DMS53 treated with DMSO at 0.1 percent for 48 hours (cell line): ENCODE measurements at regions not wholly inside any gene's neighbourhood (a gene's known extent, or its start where the extent isn't known, plus 50 kb on each side); places are given as distances from the start of the nearest gene placed in this dataset.
"Not testable (repeated sequence)": the region's sequence is repeated elsewhere in the genome, so short reads cannot be mapped to it uniquely, and the experiment has no call there.

Experiments used
- DNase-seq: peaks from one replicate; lab custom pipeline; 2025; ENCODE audit not compliant: unreplicated experiment; lab: John Stamatoyannopoulos, UW

DNA sequence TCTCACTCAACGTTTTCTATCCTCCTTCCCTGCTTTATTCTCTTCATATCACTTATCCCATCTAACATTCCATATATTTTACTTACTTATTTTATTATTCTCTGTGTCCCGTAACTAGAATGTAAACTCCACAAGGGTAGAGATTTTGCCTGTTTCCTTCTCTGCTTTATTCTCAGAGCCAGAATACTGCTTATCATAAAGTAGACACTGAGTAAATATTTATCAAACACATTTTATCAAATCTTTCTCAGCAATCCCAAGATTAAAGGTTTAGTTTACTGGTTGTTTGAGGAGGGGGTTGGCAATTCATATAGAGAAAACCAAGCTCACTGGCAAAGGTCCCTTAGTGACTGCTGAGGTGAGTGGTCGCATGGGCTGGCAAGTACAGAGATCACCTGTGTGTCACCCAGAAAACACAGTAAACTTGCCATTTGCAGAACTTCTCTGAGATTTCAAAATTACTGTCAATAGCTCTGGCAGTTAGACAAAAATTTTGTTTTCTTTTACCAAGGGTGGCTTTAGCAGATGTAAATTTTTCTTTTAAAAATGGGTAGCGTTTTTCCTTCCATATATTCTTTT lies 662.4 kb downstream of the UTRN start:
- DNase-seq, result no peak

DNA sequence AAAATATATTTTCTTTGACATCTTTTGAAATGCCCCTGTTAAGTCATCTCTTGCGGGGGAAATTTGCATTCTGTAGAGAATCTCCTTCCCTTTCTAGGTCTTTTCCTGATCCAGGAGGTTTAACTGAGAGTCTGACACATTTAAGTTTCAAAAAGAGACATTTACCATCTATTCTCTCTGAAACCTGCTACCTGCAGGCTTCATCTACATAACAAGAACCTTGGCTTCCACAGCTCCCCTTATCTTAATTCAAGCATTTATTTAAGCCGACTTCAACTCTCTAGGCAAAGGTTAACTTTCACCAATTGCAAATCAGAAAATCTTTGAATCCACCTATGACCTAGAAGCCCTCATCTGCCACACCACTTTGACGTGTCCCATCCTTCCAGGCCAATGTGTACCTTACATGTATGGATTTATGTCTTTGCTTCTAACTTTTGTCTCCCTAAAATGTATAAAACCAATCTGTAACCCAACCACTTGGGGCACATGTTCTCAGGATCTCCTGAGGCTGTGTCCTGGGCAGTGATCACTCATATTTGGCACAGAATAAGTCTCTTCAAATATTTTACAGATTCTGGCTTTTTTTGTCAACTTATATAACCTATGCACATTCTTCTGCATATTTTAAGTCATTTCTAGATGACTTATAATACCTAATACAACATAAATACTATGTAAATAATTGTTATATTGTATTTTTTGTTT lies 666.7 kb downstream of the UTRN start:
- no peak for DNase-seq

DNA sequence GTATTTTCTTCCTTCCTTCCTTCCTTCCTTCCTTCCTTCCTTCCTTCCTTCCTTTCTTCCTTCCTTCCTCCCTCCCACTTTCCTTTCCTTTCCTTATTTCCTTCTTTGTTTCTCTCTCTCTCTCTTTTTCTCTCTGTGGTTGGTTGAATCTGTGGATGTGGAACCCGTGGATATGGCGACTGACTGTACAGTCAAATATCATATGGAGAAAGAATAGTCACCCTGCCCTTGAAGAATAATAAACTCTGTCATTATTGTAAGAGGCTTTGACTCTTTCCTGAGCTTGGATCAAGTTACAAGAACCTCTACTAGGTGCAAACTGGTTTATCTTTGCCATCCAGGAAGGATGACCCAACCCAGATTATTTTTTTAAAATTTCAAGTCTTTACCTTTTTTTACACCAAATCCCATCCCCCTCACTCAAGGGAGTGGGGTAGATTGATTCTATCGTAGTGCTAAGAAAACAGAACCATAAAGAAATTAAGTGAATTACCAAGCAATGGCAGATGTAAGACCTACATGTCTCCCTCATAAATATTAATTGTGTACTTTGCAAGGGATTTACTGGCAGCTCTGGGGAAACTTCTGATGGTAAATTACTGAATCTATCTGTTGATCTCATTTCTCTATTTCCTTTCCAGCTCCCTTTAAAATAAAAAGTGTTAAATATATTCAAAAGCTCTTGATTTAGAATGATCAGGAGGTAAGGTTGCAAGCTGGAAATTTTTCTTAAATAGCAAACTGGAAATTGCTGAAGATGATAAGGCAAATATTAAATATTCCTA lies 667.5 kb downstream of the UTRN start:
- no peak for DNase-seq

DNA sequence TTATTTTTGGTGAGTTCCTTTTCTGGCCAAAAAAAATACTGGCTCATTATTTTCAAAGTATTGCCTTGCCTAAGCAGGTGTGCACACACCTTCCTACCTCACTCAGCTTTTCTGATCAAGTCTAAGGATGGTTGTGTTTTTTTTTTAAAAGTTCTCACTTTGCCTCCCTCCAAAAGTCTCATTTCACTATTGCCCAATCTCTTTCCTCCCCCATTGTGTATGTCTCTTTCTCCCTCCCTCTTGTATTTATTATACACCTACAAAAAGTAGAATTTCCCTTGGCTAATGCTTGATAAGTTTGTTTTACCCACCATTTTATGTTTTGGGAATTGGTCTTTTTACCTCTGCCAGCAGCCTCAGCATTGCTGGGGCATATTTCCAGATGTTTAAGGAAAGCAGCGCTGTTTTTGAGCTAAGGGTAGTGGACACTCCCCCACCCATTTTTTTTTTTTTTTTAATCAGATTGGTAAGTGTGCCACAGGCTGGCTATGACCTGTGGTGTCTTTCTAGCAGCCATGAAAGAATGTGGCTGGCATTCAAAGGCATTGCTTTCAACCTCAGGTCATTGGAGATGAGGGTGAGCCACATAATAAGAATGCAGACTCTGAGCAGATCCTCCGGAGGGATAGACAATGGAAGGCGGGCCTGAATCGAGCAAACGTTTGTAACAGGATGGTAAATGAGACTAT lies 668.6 kb downstream of the UTRN start:
- DNase-seq, result no peak

DNA sequence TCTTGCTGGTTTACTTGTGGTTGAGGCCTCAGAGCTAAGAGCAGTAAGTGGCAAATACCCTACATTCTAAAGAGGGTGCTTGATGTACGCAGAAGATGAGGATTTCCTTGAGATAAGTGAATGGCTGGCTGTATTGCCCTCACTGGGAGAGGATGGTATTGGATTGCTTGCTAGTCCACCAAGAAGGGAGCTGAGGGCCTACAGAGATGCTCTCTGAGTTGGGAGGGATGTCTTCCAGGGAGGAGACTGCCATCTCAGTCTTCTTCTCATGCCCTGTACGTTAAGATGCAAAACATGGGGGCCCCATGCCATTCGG lies 669.1 kb downstream of the UTRN start:
- DNase-seq, result no peak

DNA sequence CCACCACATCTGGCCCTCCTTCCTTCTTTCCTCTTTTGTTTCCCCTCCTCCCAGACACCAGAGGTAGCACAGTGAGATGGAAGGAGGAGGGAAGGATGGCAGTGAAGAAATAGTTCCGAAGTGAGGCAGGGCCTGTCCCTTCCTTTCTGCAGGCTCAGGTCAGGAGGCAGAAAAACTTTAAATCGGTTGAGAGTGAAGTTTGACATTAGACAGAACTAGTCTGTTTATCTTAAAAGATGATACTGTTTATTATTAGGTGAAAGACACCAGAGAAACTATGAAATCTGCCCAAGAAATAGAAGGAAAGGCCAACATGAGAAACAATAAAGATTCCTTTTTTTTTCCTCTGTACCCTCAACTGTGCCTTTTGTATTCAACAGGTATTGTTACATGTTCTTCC lies 670.3 kb downstream of the UTRN start:
- DNase-seq, result no peak

DNA sequence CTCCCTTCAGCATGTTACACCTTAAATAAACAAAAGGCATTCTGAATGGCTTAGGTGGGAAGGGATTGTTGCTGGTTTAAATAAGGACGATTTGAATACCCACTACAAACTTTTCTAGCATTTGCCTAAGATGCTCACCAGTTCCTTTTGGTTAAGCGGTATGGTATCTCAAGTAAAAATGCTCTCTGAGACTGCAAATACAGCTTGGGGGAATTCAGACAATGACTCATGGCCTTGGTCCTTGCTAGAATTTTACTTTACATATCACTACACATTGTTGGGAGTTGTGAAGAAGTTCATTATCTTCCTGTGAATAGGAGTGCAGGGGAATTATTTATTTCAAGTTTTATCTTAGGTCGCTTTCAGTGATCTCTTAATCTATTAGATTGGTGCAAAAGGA lies 670.7 kb downstream of the UTRN start:
- DNase-seq, result no peak

DNA sequence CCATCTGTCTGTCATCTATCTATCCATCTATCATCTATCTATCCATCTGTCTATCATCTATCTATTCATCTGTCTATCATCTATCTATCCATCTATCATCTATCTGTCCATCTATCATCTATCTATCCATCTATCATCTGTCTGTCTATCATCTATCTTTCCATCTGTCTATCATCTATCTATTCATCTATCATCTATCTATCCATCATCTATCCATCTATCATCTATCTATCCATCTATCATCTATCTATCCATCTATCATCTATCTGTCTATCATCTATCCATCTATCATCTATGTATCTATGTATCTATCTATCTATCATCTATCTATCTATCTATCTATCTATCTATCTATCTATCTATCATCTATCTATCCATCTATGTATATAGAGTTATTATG lies 671.6 kb downstream of the UTRN start:
- DNase-seq, result not testable (repeated sequence)

DNA sequence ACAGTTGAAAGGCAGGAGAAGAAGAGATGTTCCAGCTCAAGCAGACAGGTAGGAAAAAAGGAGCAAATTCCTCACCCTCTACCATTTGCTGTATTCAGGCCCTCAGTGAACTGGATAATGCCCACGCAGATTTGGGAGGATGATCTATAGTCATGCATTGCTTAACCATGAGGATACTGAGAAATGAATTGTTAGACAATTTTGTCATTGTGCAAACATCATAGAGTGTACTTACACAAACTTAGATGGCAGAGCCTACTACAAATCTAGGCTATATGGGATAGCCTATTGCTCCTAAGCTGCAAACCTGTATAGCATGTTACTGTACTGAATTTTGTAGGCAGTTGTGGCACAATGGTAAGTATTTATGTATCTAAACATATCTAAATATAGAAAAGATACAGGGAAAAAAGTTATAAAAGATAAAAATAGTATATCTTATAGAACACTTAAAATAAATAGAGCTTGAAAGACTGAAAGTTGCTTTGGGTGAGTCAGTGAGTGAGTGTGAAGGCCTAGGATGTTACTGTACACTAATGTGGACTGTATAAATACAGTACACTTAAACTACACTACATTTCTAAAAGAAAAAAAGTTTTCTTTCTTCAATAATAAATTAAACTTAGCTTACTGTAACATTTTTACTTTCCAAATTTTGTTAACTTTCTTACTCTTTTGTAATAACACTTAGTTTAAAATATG lies 672.3 kb downstream of the UTRN start:
- DNase-seq, result no peak

DNA sequence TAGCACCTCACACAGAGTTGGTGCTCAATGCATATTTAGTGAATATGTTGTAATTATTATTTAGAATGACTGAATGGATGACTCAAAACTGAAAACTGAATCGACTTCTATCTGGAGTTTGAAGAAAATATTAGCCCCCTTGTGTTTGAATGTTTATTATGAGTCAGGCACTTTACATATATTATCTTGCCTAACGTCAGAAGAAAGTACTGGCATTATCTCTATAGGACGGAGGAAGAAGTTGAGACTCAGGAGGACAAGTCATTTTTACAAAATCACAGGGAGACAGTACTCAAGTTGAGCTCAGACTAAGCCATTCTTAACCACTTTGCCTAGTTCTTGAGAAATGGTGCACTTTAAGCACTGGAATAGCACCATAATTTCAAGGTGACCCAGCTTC lies 684.0 kb downstream of the UTRN start:
- no peak for DNase-seq

DNA sequence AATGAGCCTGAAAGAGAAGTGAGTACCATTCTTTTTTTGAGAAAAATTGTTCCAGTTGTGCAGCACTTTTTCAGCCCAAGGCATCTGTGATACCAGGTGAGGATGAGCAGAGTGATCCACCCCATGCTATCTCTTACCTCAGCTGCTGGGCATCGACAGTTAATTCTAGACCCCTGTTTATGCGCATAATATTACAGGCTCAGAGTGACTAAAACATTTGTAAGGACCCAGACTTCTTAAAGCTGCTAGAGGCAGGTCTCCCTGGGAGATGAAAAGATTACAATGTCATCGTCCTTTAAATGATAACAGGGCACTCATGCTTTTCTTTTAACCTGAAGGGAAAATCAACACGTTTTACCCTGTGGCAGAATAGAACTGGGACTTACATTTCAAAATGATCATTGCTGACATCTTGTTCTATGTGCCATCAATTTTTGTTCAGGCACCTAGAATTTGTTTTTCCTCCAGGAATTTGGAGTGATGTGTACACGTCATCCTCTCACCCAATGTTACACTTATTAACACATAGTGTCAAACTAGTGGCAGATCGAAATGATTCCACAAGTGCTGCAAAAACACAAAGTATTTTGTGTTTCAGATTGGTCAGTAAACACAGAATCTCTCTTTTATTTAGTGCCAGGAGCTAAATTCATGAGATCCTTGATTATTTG lies 684.6 kb downstream of the UTRN start:
- DNase-seq, result no peak

DNA sequence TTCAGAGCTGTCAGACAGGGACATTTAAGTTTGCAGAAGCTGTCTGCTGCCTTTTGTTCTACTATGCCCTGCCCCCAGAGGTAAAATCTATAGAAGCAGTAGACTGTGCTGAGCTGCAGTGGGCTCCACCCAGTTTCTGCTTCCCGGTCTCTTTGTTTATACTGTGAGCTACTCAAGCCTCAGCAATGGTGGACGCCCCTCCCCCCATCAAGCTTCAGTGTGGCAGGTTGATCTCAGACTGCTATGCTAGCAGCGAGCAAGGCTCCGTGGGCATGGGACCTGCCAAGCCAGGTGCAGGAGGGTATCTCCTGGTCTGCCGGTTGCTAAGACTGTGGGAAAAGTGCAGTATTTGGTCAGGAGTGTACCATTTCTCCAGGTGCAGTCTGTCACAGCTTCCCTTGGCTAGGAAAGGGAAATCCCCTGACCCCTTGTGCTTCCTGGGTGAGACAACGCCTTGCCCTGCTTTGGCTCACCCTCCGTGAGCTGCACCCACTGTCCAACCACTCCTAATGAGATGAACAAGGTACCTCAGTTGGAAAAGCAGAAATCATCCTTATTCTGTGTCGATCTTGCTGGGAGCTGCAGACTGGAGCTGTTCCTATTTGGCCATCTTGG lies 692.2 kb downstream of the UTRN start:
- DNase-seq, result peak; percentile 59

DNA sequence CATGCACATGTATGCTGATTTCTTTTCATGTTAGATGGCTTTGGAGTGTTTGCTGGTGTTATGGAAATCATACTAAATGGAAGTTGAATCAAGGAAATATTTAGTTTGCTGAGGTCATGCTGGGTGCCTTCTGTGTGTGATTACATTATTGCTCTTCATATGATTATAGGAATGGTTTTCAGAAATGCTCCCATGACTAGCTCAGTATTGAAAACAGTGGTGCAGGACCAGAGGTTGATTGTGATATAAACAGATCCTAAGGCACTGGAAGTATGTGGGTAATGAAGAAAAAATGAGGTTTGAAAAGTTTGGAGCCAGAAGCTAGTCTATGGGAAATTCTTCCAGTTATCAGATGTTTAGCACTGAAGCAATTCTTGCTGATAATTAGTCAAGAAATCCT lies 693.1 kb downstream of the UTRN start:
- no peak for DNase-seq

DNA sequence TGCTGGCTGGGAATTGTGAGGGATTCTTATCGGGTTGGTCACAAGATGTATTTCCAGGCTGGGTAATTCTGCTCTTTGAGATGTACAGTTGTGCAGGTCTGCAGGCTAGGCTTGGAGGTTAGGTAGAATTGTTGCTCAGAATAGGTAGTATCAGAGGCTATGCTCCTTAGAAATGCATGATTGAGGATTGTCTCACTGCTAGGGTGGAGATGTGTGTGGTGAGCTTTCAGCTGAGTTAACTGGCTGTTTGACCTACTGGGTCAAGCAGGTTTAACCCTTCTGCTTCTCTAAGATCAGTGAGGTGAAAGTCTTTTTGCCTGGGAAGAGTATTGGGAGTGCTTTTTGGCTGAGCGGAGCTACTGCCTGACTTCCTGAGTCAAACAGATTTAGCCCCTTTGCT lies 701.1 kb downstream of the UTRN start:
- DNase-seq, result no peak

DNA sequence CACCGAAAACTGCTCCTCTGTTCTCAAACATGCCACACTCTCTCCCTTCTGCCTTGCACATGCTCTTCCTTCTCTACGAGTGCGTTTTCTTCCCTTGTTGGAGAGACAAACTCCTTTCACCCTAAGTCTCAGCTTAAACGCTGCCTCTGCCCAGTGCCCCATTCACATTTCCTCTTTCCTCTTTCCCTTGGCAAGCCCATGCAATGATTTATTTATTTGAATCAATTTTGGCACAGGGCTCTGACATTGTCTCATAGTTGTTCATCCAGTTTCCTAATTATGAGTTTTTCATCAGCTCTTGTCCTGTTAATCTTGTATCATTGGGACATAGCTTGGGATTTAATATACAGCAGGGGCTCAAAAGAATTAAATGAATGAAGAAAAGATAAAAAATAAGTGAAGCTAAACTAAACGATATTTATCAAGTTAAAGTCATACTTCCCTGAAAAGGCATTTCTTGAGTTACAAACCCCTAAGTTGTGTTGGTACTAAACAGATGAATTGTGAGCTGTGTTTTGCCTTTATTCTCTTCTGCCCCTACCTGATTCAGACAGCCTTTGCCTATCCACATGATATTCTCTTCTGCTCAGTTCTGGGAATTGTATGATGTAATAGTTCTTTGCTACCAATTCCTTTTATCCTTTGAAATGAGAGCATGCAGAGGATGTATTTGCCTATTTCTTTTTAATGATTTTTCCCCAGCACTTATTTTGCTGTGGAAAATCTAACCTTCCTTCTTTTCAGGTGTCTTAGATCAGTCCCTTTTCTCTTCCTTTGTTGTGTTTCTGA lies 704.4 kb downstream of the UTRN start:
- DNase-seq, result no peak

DNA sequence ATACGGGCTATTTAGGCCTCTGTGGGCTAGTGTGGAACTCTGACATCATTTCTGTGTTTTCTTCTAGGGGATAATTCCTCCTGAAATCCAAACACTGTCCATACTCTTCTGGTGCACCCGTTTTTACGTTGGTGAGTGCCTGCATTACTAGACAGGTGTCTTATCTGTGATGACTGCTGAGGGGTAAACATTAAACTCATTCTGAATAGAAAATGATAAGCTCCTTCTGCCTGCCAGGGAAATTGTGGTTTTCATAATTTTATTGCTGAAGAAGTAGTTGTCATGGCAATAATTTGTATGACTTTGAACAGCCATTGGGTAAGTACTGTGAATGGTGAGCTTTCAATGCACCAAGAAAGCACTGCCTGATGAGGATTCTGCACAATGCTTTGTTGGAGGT lies 705.6 kb downstream of the UTRN start:
- DNase-seq, result no peak

DNA sequence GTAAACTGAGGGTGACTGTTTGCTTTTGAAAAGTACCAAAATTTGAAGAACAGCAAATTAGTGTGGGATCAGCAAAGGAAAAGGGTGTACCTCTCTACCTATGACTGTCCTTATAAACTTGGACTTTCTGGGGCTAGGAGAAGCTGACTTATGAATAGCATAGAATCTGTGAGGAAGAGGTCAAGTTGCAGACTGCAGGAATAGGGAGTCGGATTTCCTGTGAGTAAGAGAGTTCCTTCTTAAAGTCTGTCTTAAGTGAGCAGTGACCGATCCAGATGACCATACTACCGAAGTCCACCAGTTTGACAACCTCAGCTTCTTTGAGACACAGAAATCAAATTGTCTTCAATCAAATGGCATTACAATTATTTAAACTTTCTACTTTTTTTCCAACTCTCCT lies 708.7 kb downstream of the UTRN start:
- no peak for DNase-seq

DNA sequence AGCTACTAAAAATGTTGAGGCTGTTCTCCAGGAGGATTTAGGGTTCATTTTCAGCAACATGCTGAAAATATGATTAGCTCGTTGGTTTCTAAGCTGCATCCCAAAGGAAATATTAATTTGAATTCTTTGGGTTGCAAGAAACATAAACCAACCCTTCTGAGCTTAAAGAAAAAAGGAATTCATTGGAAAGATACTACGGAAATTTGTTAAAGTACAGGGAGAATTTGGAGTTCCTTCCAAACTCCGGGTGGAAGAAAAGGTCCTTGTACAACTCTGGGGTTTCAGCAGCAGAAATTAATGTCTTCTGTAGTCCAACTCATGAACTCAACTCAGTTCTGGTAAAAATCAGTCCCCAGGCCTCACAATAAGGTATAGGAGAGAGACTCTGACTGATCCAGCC lies 712.9 kb downstream of the UTRN start:
- no peak for DNase-seq

DNA sequence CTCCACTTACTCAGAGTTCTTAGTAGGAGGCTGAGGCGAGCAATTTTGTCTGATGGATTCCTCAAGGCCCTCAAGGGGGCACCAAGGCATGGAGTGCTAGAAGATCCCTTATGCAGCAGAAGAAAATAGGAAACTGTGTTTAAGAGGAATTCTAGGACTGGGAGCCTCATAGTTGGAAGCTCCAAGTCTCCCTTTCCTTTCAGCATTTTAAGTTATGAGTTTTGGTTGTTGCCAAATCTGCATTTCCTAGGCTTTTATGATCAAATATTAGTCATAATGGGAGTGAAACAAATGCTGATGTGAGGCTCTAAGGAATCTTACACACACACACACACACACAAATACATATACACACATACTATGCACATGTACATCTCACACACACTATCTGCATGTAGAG lies 714.0 kb downstream of the UTRN start:
- no peak for DNase-seq

DNA sequence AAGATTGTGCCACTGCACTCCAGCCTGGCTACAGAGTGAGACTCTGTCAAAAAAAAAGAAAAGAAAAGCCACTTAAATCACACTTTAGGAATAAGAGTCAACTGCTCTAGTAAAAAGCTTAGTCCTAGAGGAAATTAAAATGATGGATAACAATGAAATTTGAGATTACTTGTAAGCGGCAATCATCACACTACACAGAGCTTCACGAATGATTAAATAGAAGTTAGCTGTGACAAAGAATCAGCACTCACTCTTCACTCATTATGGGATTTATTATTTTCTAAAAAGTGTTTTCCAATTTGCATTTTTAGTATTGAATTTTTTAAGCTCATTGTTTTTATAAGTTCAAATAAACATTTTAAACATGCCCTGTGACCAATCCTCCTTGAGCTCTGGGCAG lies 718.0 kb downstream of the UTRN start:
- no peak for DNase-seq
